Ureter (tissue), 1 donor: ENCODE measurements at regions not wholly inside any gene's neighbourhood (a gene's known extent, or its start where the extent isn't known, plus 50 kb on each side); places are given as distances from the start of the nearest gene placed in this dataset.

ENCODE experiments used
- DNase-seq: peaks from one replicate; pipeline ENCODE4 v3.0.0-alpha.2; 2020; ENCODE audit warnings: low spot score
- donor health status: DM: yes; HTN: yes; CAD: no.

DNA sequence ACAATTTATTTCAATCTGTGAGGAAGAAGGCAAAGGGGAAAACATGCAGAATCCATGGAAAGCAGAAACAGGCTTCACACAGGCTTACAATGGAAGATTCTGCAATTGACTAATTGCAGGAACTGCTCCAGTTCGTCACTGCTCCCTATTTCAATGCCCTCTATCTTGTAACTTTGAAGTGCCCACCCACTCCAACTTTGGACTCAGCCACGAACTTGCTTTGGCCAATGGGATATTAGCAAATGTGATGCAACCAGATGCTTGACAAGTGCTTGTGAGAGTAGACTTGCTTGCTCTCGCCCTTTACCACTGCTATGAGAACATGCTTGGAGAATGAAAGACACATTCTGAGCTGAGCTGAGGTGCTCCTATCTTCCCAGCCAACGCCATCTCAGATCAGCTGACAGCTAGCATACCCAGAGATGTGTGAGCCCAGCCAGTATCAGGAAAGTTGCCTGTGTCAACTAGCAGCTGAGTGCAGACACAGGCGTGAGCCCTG is 105.7 kb upstream of the PTCHD1 start:
- DNase-seq, result no peak

DNA sequence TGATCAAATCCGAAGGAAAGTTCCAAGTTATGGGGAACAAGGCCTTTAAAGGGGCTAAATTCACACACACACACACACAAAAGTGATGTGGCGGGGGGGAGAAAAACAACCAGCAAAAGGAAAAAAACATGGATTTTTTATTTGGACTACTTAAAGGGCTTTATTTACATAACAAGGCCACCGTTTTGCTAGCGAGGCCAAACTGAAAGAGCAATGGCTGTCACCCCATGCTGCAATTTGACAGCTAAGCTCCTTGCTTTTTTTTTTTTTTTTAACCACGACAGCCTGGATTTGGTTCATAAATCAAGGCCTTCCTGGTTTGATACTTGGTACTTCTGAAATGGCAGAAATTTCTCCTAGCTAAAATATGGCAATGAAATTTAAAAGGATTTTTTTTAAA is 99.6 kb upstream of the PTCHD1 start:
- no peak for DNase-seq

DNA sequence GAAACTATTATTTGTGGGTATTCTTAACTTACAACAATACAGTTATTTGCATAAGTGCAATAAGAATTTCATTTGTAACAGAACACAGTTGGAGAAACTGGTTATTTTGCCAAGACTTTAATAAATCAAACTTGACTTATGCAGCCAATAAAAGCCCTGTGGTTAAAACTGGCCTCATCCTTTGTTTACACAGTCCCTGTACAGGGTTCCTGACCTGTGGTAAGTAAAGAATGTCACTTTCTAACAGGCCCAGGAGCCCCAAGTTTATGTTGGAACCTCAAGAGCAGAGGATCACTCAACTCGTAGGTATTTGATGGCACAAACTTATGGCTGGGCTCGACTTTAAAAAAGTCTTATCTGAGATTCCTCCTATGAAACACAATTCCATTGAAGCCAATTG is 88.6 kb upstream of the PTCHD1 start:
- DNase-seq, result no peak

DNA sequence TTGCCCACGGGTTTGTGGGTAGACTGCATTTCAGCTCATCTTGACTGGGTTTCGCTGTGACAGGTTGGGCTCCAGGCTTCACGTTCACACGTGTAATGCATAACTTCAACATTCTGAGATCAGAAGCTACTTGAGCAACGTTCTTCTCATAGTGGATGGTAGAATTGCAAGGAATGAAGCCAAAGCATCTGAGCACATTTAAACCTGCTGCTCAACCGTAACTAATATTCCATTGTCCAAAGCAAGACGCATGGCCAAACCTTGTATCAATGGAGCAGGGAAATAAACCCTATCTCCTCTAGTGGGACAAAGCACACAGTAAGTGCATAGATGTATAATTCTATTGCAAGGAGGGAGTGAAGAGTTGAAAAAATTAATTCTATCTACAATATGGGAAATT is 86.5 kb upstream of the PTCHD1 start:
- DNase-seq, result no peak

DNA sequence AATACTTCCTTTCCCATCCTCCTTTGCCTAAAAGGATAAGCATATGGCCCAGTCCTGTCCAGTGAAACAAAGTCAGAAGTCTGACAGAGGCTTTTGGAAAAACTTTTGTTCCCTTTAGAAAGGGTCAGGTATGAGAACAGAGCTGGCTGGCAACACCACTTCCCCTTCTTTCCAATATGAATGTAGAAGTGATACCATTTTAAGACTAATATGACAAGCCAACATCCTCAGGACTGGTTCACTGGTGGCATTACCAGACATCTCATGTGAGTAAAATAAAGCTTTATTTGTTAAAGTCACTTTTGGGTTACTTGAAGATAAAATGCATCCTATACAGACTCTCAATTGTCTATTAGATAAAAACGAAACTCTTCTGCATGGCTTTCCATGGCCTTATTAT is 83.6 kb upstream of the PTCHD1 start:
- no peak for DNase-seq

DNA sequence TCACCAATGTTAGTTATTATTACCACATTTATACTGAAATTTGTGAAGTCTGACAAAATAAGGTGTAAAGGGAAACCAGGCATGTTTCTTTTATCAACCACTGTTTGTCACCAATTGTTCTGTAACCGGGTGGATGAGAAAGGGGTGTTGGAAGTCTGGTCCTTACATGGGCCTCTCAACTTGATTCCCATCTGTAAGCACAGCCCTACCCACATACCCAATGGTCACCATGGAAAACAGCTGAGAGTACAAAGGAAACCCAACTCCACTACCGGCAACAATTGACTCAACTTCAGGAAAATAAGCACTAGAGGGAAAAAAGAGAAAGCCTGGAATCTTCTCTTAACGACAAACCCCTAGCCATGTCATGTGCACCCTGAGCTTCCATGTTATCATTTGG is 70.8 kb upstream of the PTCHD1 start:
- DNase-seq, result no peak

DNA sequence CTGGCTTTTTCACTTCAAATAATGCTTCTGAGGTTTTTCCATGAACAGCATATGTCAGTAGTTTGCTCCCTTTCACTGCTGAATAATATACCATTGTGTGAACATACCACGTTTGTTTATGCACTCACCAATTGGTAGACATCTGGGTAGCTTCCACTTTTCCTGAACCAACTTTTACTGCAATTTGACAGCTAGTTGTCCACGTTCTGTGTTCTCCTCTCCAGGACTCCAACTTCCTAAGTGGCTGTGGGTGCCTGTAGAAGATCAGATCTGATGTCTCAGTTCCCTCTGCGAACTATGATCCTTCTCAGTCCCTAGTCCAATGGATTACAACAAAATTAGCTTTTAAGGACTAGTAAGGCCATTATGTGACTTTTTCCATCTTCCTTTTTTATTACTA is 64.7 kb upstream of the PTCHD1 start:
- no peak for DNase-seq

DNA sequence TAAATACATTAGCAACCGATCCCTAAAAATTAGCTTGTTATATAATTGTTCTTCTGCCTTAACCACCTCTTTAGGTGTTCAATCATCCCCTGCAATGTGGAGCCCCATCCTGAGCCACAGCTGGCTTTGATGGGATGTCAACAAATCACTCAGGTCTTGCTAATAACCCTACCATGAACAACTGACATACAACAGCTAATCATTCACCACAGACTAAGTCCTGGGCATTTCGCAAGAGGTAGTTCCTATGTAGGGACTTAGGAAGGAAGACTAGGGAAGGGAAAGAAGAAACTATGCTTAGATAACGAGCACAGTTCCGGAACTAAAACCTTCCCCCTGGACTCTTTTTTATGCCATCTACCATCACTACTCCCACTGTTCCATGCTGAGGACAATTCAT is 63.6 kb upstream of the PTCHD1 start:
- DNase-seq, result no peak

DNA sequence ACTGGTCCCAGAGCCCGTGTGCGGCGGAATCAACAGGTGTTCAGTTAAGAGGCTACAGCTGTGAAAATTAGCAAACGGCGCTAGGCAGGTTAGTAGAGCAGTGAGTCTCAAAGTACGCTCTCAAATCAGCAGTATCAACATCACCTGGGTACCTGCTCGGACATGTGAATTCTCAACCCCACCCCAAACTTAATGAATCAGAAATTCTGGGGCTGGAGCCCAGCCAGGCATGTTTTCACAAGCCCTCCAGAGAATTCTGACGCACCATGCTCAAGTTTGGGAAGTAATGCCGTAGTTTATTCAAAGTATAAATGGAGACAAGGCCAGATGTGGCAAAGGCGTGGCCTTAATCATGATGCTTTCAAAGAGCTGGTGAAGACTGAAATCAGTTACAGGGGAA is 58.2 kb upstream of the PTCHD1 start:
- DNase-seq, result peak; percentile 55
